NCI-H2029 (cell line): ENCODE measurements at regions not wholly inside any gene's neighbourhood (a gene's known extent, or its start where the extent isn't known, plus 50 kb on each side); places are given as distances from the start of the nearest gene placed in this dataset.
"Not testable (repeated sequence)": the region's sequence is repeated elsewhere in the genome, so short reads cannot be mapped to it uniquely, and the experiment has no call there.

Experiments
- DNase-seq: peaks from one replicate; lab custom pipeline; 2025; lab: John Stamatoyannopoulos, UW

- no peak for DNase-seq
These were observed 800.9 kb downstream of the TMEM121 start for GRCh38 chr14:106327234-106327633.

DNA sequence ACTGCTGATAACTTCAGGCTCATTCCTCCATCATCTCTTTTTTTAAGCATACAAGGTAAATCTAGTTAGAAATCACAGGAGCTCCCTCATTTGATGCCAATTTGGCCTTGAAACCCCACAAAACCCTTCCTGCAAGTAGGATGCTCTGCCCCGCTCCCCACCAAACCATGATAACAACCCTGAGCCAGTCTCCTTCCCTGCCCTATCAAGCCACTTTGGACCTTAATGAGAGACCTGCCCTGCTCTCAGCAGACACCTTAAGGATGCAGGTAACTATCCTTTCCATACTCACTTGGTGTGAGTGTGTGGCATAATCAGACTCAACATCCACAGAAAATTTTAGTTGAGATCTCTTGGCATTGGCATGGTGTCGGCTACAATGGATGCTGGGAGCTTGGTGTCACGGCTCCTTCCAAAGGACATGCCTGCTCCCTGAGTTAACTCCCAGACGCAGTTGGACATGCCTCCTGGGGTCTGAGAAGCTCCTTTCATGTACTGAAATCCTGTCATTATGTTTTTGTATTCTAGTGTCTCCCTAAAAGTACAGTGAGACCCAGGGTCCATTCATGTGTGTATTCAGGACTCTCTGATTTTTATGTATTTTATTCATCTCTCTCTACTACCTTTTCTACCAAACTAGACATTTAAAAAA is 801.4 kb downstream of the TMEM121 start:
- not testable (repeated sequence) for DNase-seq

GRCh38 chr14:106329243-106329642 is 802.9 kb downstream of the TMEM121 start:
- not testable (repeated sequence) for DNase-seq

GRCh38 chr14:106329987-106330774 is 803.8 kb downstream of the TMEM121 start:
- not testable (repeated sequence) for DNase-seq

DNA sequence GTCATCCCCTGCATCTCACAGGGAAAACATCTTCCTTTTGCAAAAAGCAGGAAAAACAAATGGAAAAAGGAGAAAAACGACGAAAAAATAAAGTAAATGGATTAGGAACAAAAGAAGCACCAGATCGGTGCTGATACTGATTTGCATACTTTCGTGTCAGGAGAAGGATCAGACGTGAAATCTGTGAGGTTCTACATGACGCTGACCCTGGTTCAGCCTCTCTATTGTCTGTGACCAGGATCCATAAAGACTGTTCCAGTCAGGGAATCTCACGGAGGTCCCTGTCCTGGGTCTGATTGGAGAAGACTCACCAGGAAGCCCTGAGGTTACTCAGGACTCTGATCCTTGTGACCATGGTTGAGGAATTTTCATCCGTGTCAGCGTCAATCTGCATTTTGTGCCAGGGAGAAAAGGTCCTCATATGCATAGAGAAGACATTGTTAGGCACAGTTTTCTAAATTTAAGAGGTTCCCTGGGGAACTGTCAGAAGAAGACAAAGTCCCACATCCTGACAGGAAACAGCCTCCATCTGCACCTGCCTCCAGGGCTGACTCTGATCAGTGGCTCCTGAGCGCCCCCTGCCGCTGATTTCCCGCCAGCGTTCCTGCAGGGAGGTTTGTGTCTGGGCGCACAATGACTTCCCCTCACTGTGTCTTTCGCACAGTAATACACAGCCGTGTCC is 808.2 kb downstream of the TMEM121 start:
- not testable (repeated sequence) for DNase-seq

GRCh38 chr14:106335110-106335429 is 808.7 kb downstream of the TMEM121 start:
- DNase-seq, result not testable (repeated sequence)

GRCh38 chr14:106338775-106339174 is 812.4 kb downstream of the TMEM121 start:
- DNase-seq, result not testable (repeated sequence)

DNA sequence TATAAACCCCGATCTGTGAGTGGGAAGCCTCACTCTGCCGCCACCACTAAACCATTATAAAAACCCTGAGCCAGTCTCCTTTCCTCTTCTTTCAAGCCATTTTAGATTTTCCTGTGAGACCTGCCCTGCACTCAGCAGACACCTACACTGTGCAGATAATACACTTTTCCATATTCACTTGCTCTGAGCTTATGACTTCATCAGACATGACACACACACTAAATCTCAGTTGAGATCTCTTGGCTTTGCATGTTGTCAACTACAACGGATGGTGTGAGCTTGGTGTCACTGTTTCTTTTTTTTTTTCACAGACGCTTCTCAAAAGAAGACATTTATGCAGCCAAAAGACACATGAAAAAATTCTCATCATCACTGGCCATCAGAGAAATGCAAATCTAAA is 814.3 kb downstream of the TMEM121 start:
- DNase-seq, result not testable (repeated sequence)

DNA sequence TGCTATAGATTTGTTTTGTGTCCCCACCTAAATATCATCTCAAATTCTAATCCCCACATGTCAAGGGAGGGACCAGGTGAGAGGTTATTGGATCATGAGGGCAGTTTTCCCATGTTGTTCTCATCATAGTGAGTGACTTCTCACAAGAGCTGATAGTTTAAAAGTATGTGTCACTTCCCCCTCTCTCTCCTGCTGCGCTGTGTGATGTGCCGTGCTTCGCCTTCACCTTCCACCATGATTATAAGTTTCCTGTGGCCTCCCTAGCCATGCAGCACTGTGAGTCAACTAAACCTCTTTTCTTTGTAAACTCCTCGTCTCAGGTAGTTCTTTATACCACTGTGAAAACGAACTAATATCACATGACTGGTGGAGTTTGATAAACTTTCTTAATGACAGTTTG is 814.8 kb downstream of the TMEM121 start:
- DNase-seq, result not testable (repeated sequence)

DNA sequence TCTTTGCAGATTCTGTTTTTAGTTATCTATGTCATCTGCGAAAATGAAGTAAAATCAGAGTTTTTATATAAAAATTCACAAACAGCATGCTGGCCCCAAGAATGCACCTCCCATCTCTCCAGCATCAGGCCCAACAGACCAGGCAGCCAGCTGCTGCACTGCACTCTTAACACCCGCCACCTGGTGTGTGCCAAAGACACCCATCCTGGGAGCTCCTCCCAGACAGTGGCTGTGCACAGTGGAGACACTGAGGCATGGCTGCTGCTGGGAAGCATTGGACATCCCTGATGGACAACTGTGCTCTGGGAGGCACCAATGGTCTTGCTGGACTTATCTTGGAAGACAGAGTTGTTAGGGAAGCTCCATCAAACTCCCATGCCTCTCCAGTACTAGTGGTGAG is 817.2 kb downstream of the TMEM121 start:
- no peak for DNase-seq

DNA sequence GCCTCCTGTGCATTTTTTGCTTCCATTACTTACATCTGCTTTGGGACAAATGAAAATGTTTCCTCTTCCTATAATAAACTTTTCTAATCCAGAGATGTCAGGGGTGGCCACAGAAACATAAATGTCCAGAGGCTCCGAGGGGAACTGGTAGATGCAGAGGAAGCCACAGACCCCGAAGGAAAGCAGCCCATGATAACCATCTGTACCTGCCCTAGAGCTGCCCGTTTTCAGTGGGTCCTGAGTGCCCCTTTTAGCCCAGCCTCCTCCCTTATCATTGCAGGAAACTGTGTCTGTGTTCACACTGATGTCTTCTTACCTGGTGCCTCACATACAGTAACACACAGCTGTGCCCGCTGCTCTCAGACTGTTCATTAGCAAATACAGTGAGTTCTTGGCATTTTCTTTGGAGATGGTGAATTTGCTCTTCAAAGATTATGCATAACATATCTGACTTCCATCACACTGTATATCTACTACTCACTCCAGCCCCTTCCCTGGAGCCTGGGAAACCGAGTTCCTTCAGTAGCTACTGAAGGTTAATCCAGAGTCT is 817.8 kb downstream of the TMEM121 start:
- not testable (repeated sequence) for DNase-seq

DNA sequence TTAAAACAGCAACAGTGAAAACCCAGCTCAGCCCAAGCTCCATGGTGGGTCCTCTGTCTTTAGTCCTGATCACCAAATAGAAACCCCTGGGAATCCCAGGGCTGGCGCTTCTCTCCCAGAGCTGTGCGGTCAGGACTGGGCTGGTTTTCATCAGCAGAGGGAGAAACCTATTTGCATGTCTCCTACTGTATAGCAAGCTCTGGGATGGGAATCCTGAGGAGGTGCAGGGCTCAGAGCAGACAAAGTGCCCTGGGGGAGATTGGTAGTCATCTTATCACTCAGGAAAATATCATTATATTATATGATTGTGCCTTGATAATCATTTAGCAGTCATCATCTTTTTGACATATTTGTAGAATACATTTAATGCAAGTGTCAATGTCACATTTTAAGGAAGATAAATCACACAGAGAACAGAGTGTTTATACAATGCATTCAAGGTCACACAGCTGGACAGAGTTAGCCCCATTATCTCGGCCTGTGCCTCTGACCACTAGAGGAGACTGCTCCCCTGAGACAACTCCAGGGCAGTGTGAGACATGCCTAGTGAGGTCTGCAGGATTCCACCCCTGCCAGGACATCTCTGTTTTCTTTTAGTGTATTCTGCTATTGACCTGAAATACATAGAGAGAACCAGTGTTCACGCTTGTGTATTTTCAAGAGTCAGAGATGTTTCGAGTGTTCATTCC is 818.6 kb downstream of the TMEM121 start:
- not testable (repeated sequence) for DNase-seq

DNA sequence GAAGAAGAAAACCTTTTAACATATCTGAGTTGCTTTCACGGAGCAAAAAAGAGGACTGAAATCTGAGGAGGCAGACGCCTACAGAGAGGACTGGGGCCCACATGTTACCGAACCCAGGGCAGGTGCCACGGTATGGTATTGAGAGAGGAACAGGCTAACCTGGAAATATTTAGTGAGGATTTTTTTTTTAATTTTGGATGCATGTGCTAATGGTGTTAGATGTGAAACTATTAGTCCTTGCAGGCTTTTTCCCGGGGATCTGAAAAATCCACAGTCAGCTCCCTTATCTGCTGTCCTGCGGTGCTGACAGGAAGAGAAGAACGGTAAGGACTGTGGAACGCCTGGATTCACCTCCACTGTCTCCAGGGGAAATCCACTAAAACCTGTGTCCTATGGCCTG is 819.7 kb downstream of the TMEM121 start:
- no peak for DNase-seq

DNA sequence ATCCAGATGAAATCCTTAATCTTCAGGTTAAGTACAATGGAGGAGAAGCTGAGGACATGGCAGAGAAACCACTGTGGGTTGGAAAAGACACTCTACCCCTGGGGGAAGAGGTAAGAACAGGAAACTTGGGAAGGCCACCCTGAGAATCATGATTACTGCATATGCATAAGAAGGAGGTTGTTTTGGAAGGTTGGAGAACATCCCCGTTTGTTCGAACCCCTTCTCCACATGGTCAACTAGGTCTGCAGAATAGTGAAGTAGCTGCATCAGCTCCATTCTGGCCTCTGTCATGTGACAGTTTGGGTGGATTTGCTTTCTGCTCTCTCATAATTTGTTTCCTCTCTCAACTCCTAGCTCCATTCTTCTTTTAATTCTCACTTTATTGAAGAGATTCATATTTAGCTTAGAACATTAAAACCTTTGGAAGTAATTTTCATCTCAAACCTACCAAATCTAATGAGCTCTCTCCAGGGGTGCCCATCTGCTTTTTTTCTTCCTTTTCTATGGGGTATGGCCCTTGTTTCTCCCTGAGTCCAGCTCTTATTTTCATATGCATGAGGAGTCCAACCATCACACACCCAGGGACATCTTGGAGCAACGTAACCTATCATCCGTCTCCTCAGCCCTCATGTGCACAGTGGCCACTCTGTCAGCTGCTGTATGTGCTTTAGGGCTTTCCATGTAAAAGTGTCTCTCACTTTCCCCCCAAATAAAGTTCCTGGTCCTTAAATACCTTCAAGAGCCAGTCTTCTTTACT is 820.3 kb downstream of the TMEM121 start:
- no peak for DNase-seq

DNA sequence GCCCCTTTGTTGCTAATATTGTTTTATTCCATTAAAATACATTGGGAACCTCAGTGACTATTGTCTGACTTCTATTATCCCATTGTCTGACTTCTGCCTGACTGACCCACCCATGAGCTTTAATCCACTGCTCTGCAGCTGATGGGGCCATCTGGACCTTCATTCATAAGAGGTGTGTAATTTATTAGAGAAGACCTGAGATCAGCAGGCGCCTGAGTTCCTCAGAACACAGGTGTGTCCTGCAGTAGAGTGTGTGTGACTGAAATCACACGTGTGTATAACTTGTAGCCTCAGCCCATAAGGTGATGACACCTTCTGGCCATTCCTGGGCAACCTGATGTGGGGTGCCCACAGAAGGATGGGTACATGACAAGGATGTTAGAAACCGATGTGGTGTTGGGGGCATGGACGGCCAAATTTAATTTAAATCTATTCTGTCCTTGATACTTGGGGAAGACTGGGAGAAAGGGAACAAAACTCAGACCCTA is 821.0 kb downstream of the TMEM121 start:
- no peak for DNase-seq

DNA sequence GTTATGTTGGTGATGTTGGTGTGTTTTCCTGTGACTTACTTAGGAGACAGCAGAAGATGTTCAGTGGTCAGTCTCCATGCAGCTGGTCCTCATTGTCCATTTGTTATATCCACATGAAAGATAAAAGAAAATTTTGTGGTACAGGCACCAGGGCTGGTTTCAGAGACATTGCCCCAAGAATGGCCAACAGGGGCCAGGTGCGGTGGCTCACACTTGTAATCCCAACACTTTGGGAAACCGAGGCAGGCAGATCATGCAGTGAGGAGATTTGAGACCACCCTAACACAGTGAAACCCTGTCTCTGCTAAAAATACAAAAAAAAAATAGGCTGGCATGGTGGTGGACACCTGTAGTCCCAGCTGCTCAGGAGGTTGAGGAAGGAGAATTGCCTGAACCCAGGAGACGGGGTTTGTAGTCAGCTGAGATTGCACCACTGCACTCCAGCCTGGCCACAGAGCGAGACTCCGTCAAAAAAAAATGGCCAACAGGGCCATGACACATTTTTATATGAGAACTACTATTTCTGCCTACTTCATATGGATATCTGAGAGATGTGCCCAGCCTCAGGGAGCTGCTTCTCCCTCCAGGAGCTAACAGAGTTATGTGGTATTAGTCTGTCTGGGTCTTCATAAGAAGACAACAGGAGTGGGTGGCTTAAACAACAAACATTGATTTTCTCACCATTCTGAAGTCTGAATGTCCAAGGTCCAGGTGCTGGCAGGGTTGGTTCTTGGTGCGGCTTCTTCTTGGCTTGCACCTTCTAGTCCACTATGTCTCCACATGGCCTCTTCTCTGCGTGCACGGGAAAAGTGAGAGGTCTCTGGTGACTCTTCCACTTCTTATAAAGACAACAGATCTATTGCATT is 821.7 kb downstream of the TMEM121 start:
- no peak for DNase-seq

- not testable (repeated sequence) for DNase-seq
These were observed 822.6 kb downstream of the TMEM121 start for GRCh38 chr14:106348873-106349540.

GRCh38 chr14:106349678-106350457 is 823.5 kb downstream of the TMEM121 start:
- DNase-seq, result not testable (repeated sequence)
